HEK293T (cell line): ENCODE measurements at regions not wholly inside any gene's neighbourhood (a gene's known extent, or its start where the extent isn't known, plus 50 kb on each side); places are given as distances from the start of the nearest gene placed in this dataset.

Source experiments
- CTCF ChIA-PET: fragments of 350-600 bp; formaldehyde crosslinking; extraction: SDS; loops from one replicate; lab custom pipeline; 2021; ENCODE audit warnings: antibody characterized with exemption, inconsistent platforms; lab: Yijun Ruan, JAX
- POLR2A ChIA-PET: fragments of 350-600 bp; formaldehyde crosslinking; extraction: SDS; loops from one replicate; lab custom pipeline; 2020; ENCODE audit warnings: antibody characterized with exemption, inconsistent platforms; lab: Yijun Ruan, JAX
- DNase-seq: peaks from one replicate; pipeline ENCODE4 v3.0.0; 2012; ENCODE audit warnings: mixed read lengths; ENCODE audit errors: extremely low spot score
- ARNT ChIP-seq: fragments of 450-650 bp; IDR thresholded peaks from 2 replicates; pipeline ENCODE4 v1.6.1; 2017; ENCODE audit warnings: mild to moderate bottlenecking
- BHLHE40 ChIP-seq: fragments of 450-650 bp; IDR thresholded peaks from 2 replicates; pipeline ENCODE4 v1.6.1; 2016; ENCODE audit warnings: mild to moderate bottlenecking, moderate library complexity, borderline replicate concordance
- CTBP1 ChIP-seq: fragments of 450-650 bp; IDR thresholded peaks from 2 replicates; pipeline ENCODE4 v1.6.1; 2016; ENCODE audit warnings: borderline replicate concordance
- ELF4 ChIP-seq: fragments of 450-650 bp; IDR thresholded peaks from 2 replicates; pipeline ENCODE4 v1.6.1; 2017; ENCODE audit warnings: antibody characterized with exemption
- FOXA1 ChIP-seq: fragments of 450-650 bp; IDR thresholded peaks from 2 replicates; pipeline ENCODE4 v1.6.1; 2016; ENCODE audit warnings: mild to moderate bottlenecking
- FOXK2 ChIP-seq: fragments of 450-650 bp; IDR thresholded peaks from 2 replicates; pipeline ENCODE4 v1.6.1; 2016; ENCODE audit warnings: mild to moderate bottlenecking
- FOXM1 ChIP-seq: fragments of 450-650 bp; IDR thresholded peaks from 2 replicates; pipeline ENCODE4 v1.6.1; 2017; ENCODE audit warnings: mild to moderate bottlenecking, borderline replicate concordance
- HDGF ChIP-seq: fragments of 450-650 bp; IDR thresholded peaks from 2 replicates; pipeline ENCODE4 v1.6.1; 2017; ENCODE audit warnings: antibody characterized with exemption, borderline replicate concordance
- L3MBTL2 ChIP-seq: fragments of 450-650 bp; conservative IDR thresholded peaks from 2 replicates; pipeline ENCODE4 v1.6.1; 2016; ENCODE audit warnings: mild to moderate bottlenecking
- LEF1 ChIP-seq: fragments of 450-650 bp; IDR thresholded peaks from 2 replicates; pipeline ENCODE4 v1.6.1; 2017; ENCODE audit warnings: mild to moderate bottlenecking, borderline replicate concordance
- NFRKB ChIP-seq: fragments of 450-650 bp; IDR thresholded peaks from 2 replicates; pipeline ENCODE4 v1.6.1; 2016; ENCODE audit warnings: mild to moderate bottlenecking, moderate library complexity
- SP1 ChIP-seq: fragments of 450-650 bp; IDR thresholded peaks from 2 replicates; pipeline ENCODE4 v1.6.1; 2017
- SUZ12 ChIP-seq: fragments of 450-650 bp; IDR thresholded peaks from 2 replicates; pipeline ENCODE4 v1.6.1; 2016; ENCODE audit warnings: mild to moderate bottlenecking
- TARDBP ChIP-seq: fragments of 450-650 bp; IDR thresholded peaks from 2 replicates; pipeline ENCODE4 v1.6.1; 2016
- ZNF384 ChIP-seq: fragments of 450-650 bp; IDR thresholded peaks from 2 replicates; pipeline ENCODE4 v1.6.1; 2016
- TF ChIP-seq, protein P1 (sequence below): fragments of 450-650 bp; IDR thresholded peaks from 2 replicates; pipeline ENCODE4 v1.6.1; 2016

DNA sequence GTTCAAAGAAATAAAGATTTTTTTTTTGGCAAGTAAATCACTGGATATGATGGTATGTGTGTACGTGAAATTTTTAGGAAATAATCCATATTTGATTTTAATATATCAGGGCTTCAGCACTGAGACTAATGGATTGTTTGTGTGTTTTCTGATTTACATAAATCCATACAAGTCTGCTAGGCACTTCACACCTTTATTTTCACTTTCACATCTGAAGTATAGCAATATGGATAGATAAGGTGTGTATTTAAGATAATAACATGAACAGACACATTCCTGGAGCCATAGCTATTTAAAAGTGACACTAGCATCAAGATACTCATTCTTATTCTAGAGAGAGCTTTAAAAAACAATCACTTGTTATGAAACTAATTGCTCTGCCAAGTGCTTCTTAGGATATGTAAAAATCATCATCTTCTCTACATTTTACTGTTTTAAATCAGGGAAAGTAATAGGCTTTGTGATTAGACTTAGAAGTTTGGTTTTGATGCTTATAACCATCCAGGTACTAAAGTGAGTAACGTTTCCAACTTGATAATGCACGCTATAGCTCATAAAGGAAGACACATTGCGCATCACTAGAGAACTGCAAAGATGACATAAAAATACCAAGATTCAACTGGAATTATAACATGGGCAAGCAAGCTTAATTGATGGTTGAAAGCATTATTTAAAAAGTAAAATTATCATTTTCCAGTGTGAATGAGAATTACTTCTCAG is 208.9 kb downstream of the ZEB2 start:
- no peak for DNase-seq
- CTCF ChIA-PET = no interaction called here
- POLR2A ChIA-PET = no interaction called here
- TF ChIP-seq HDGF (no peak), ZNF384 (no peak), SUZ12 (no peak), NFRKB (no peak), BHLHE40 (no peak), FOXM1 (no peak), L3MBTL2 (no peak), SP1 (no peak)
- TF ChIP-seq, protein P1, sequence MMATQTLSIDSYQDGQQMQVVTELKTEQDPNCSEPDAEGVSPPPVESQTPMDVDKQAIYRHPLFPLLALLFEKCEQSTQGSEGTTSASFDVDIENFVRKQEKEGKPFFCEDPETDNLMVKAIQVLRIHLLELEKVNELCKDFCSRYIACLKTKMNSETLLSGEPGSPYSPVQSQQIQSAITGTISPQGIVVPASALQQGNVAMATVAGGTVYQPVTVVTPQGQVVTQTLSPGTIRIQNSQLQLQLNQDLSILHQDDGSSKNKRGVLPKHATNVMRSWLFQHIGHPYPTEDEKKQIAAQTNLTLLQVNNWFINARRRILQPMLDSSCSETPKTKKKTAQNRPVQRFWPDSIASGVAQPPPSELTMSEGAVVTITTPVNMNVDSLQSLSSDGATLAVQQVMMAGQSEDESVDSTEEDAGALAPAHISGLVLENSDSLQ = no peak

DNA sequence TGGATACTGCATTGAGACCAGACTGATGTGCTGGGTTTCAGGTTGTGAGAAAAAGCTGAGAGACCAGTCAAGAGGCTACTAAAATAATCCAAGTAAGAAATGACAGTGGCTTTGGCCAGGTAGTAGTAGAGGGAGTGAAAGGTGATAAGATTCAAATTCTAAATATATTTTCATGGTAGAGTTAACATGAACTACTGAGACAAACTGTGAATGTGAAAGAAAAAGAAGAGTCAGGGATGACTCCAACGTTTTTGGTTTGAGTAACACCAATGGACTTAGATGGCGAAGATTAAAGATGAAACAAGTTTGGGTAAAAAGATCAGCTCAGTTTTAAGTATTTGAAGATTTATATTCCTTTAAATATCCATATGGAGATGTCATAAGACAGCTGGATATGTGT is 209.4 kb downstream of the ZEB2 start:
- ChIA-PET POLR2A (no interaction called here), CTCF (no interaction called here)
- DNase-seq = no peak
- TF ChIP-seq TARDBP (no peak), ARNT (no peak), FOXM1 (no peak), L3MBTL2 (no peak), FOXK2 (no peak), LEF1 (no peak), ELF4 (no peak), HDGF (no peak), SUZ12 (no peak), FOXA1 (no peak), NFRKB (no peak), CTBP1 (no peak), SP1 (no peak), BHLHE40 (no peak), ZNF384 (no peak)
- TF ChIP-seq, protein P1 = no peak

DNA sequence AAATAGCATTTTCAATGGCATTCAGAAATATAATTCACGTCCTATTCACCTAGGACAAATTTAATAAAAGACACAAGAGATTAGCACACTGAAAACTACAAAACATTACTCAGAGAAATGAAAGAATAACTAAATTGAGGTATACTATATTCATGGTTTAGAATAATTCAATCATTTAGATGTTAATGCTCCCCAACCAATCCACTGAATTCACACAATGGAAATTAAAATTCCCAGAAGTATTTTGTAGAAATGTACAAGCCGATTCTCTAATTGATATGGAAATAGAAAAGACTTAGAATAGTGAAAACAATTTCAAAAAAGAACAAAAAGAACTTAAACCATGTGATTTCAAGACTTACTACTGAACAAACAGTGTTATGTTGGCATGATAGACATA is 212.2 kb downstream of the ZEB2 start:
- no peak for TF ChIP-seq NFRKB
- no peak for TF ChIP-seq ARNT
- TF ChIP-seq HDGF = no peak
- TF ChIP-seq L3MBTL2 = no peak
- TF ChIP-seq TARDBP = no peak
- no peak for TF ChIP-seq SUZ12
- TF ChIP-seq ZNF384 = no peak
- TF ChIP-seq FOXA1 = no peak
- no peak for TF ChIP-seq ELF4
- no peak for TF ChIP-seq FOXM1
- TF ChIP-seq BHLHE40 = no peak
- TF ChIP-seq SP1 = no peak
- DNase-seq = no peak
- POLR2A ChIA-PET = no interaction called here
- CTCF ChIA-PET = no interaction called here

- ChIA-PET CTCF (no interaction called here), POLR2A (no interaction called here)
- no peak for DNase-seq
- TF ChIP-seq, protein P1 = no peak
- TF ChIP-seq FOXM1 (no peak), LEF1 (no peak), HDGF (no peak), TARDBP (no peak), BHLHE40 (no peak), FOXK2 (no peak), FOXA1 (no peak), ELF4 (no peak), L3MBTL2 (no peak), SUZ12 (no peak), CTBP1 (no peak), NFRKB (no peak), ARNT (no peak), SP1 (no peak)
Observed at GRCh38 chr2:144304202-144304601, 215.7 kb downstream of the ZEB2 start.

- TF ChIP-seq HDGF (no peak), BHLHE40 (no peak), CTBP1 (no peak), TARDBP (no peak), NFRKB (no peak), ARNT (no peak), ZNF384 (no peak), FOXA1 (no peak), SP1 (no peak), FOXM1 (no peak), L3MBTL2 (no peak), LEF1 (no peak), SUZ12 (no peak), FOXK2 (no peak), ELF4 (no peak)
- TF ChIP-seq, protein P1 = no peak
- ChIA-PET CTCF (no interaction called here), POLR2A (no interaction called here)
- no peak for DNase-seq
Observed at GRCh38 chr2:144300632-144301031, 219.3 kb downstream of the ZEB2 start.
